Progenitor cell of endocrine pancreas (in vitro differentiated cells): ENCODE measurements at regions not wholly inside any gene's neighbourhood (a gene's known extent, or its start where the extent isn't known, plus 50 kb on each side); places are given as distances from the start of the nearest gene placed in this dataset.

Source experiments
- DNase-seq: peaks from one replicate; pipeline ENCODE4 v3.0.0; 2021; ENCODE audit warnings: low spot score; ENCODE audit not compliant: unreplicated experiment
- H3K27ac Mint-ChIP-seq: 2 replicates; pipeline ENCODE4 v1.8.0; 2021; ENCODE audit warnings: mild to moderate bottlenecking, moderate library complexity, mixed read lengths
- H3K27me3 Mint-ChIP-seq: 2 replicates; pipeline ENCODE4 v1.8.0; 2021; ENCODE audit warnings: mixed read lengths
- H3K36me3 Mint-ChIP-seq: 2 replicates; pipeline ENCODE4 v1.8.0; 2022; ENCODE audit warnings: mixed read lengths; ENCODE audit not compliant: insufficient read depth
- H3K4me1 Mint-ChIP-seq: 2 replicates; pipeline ENCODE4 v1.8.0; 2021; ENCODE audit warnings: low read depth, mixed read lengths
- H3K4me3 Mint-ChIP-seq: 2 replicates; pipeline ENCODE4 v1.8.0; 2021; ENCODE audit warnings: low read depth, mild to moderate bottlenecking, moderate library complexity, mixed read lengths
- H3K9me3 Mint-ChIP-seq: 2 replicates; pipeline ENCODE4 v1.8.0; 2021; ENCODE audit warnings: low read depth, mixed read lengths
- CTCF ChIP-seq: fragments of 200-600 bp; sonication (generic); IDR thresholded peaks from one replicate; pipeline ENCODE4 v1.5.0; 2021; ENCODE audit warnings: antibody characterized with exemption, mild to moderate bottlenecking; ENCODE audit not compliant: unreplicated experiment

GRCh38 chr4:27326991-27327390 lies 466.4 kb downstream of the STIM2 start:
- Mint-ChIP-seq H3K9me3 (no peaks in the 10 kb centered on the region), H3K36me3 (no peaks in the 10 kb centered on the region), H3K4me1 (peaks cover 2% of the 10 kb centered on the region), H3K27me3 (no peaks in the 10 kb centered on the region), H3K27ac (no peak overlapping the region), H3K4me3 (no peak overlapping the region)
- no peak for DNase-seq
- TF ChIP-seq CTCF, result no peak

GRCh38 chr4:27327421-27328181 lies 467.0 kb downstream of the STIM2 start:
- Mint-ChIP-seq H3K4me1 (peaks cover 2% of the 10 kb centered on the region), H3K27ac (no peak overlapping the region)

GRCh38 chr4:27338530-27338929 lies 477.9 kb downstream of the STIM2 start:
- peaks cover 16% of the 10 kb centered on the region for H3K4me1 Mint-ChIP-seq
- peaks cover 4% of the 10 kb centered on the region for H3K27me3 Mint-ChIP-seq
- H3K9me3 Mint-ChIP-seq, result no peaks in the 10 kb centered on the region
- DNase-seq, result no peak
- H3K4me3 Mint-ChIP-seq, result no peak overlapping the region
- H3K27ac Mint-ChIP-seq, result no peak overlapping the region
- TF ChIP-seq CTCF, result no peak
- H3K36me3 Mint-ChIP-seq, result no peaks in the 10 kb centered on the region

More at GRCh38 chr4:27327421-27328181, 467.0 kb downstream of the STIM2 start:
- H3K9me3 Mint-ChIP-seq, result no peaks in the 10 kb centered on the region
- no peak overlapping the region for H3K4me3 Mint-ChIP-seq
- DNase-seq, result no peak
- TF ChIP-seq CTCF, result no peak
- H3K27me3 Mint-ChIP-seq, result no peaks in the 10 kb centered on the region
- no peaks in the 10 kb centered on the region for H3K36me3 Mint-ChIP-seq

- Mint-ChIP-seq H3K4me1 (peaks cover 11% of the 10 kb centered on the region), H3K9me3 (no peaks in the 10 kb centered on the region), H3K27me3 (peaks cover 6% of the 10 kb centered on the region), H3K4me3 (no peak overlapping the region), H3K36me3 (no peaks in the 10 kb centered on the region), H3K27ac (no peak overlapping the region)
- no peak for DNase-seq
- no peak for TF ChIP-seq CTCF
Measured at GRCh38 chr4:27343411-27343810, 482.8 kb downstream of the STIM2 start.

GRCh38 chr4:27350161-27350560 lies 489.5 kb downstream of the STIM2 start:
- no peak for DNase-seq
- Mint-ChIP-seq H3K27ac (no peak overlapping the region), H3K4me3 (no peak overlapping the region), H3K36me3 (no peaks in the 10 kb centered on the region), H3K27me3 (no peaks in the 10 kb centered on the region), H3K4me1 (peaks cover 3% of the 10 kb centered on the region), H3K9me3 (peaks cover 3% of the 10 kb centered on the region)
- no peak for TF ChIP-seq CTCF
